WTC11 (cell line): ENCODE measurements at regions not wholly inside any gene's neighbourhood (a gene's known extent, or its start where the extent isn't known, plus 50 kb on each side); places are given as distances from the start of the nearest gene placed in this dataset.

Source experiments
- MAX ChIP-seq: sonication (generic); formaldehyde crosslinking; IDR thresholded peaks from 2 replicates; pipeline ENCODE4 v1.8.0; 2022; ENCODE audit warnings: mild to moderate bottlenecking, missing genetic modification reagents
- SMAD3 ChIP-seq: sonication (generic); formaldehyde crosslinking; IDR thresholded peaks from 2 replicates; pipeline ENCODE4 v1.8.0; 2022; ENCODE audit warnings: missing genetic modification reagents, mild to moderate bottlenecking, borderline replicate concordance

- no peak for TF ChIP-seq SMAD3 (CRISPR knock-in tag)
- no peak for TF ChIP-seq MAX (CRISPR knock-in tag)
Observed at GRCh38 chr10:78868861-78869260, 199.9 kb upstream of the ZMIZ1 start.
